GM12872 (cell line): ENCODE measurements at regions not wholly inside any gene's neighbourhood (a gene's known extent, or its start where the extent isn't known, plus 50 kb on each side); places are given as distances from the start of the nearest gene placed in this dataset.

Experiments used
- CTCF ChIP-seq: IDR thresholded peaks from 3 replicates; pipeline ENCODE4 v1.5.1; 2011; ENCODE audit warnings: low read depth, mild to moderate bottlenecking, low read length, moderate library complexity; ENCODE audit not compliant: insufficient read depth

GRCh38 chr3:72318504-72319193 is 529.6 kb downstream of the SHQ1 start:
- no peak for TF ChIP-seq CTCF

- TF ChIP-seq CTCF, result no peak
Observed at GRCh38 chr3:72317491-72317890, 530.8 kb downstream of the SHQ1 start.

- no peak for TF ChIP-seq CTCF
Observed at GRCh38 chr3:72316501-72317279, 531.6 kb downstream of the SHQ1 start.

- no peak for TF ChIP-seq CTCF
Observed at GRCh38 chr3:72313308-72313707, 528.4 kb upstream of the PROK2 start.

GRCh38 chr3:72312339-72312738 is 527.4 kb upstream of the PROK2 start:
- TF ChIP-seq CTCF, result no peak

GRCh38 chr3:72311425-72311824 is 526.5 kb upstream of the PROK2 start:
- TF ChIP-seq CTCF, result no peak

GRCh38 chr3:72310419-72311380 is 525.8 kb upstream of the PROK2 start:
- TF ChIP-seq CTCF, result no peak
